Neural progenitor cell (in vitro differentiated cells): ENCODE measurements at regions not wholly inside any gene's neighbourhood (a gene's known extent, or its start where the extent isn't known, plus 50 kb on each side); places are given as distances from the start of the nearest gene placed in this dataset.

Experiments used
- CTCF ChIP-seq: fragments of 200-600 bp; sonication (generic); IDR thresholded peaks from 2 replicates; pipeline ENCODE4 v1.5.1; 2017; ENCODE audit warnings: antibody characterized with exemption, mild to moderate bottlenecking
- EZH2 ChIP-seq: fragments of 200-600 bp; sonication (generic); IDR thresholded peaks from 2 replicates; pipeline ENCODE4 v1.6.1; 2017; ENCODE audit warnings: antibody characterized with exemption, mild to moderate bottlenecking, moderate library complexity
- EZH2phosphoT487 ChIP-seq: fragments of 200-600 bp; sonication (generic); IDR thresholded peaks from 2 replicates; pipeline ENCODE4 v1.6.1; 2017; ENCODE audit warnings: antibody characterized with exemption

GRCh38 chr17:13931111-13931526 is 138.2 kb upstream of the COX10 start:
- TF ChIP-seq CTCF = no peak
- TF ChIP-seq EZH2 = no peak
- TF ChIP-seq EZH2phosphoT487 = no peak
